ENCODE measurements at regions not wholly inside any gene's neighbourhood (a gene's known extent, or its start where the extent isn't known, plus 50 kb on each side); places are given as distances from the start of the nearest gene placed in this dataset.

DNA sequence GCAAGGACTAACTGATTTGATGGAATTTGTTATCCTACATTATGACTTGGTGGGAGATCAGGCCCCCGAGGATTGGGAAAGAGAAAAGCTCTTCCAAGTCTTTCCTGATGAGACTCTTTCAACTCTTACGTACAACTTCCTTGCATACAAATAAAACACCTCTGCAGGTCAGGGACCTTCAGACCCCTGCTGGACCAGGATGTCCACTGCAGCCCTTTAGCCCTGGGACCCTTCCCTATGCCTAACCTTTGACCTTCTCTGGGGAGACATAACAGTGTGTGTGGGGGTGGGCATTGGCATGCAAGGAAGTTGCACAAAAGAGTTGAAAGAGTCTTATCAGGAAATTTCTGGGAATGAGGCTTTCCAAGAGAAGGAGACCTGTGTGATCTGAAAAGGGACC lies 859.4 kb downstream of the TYW1 start:
- DNase-seq = no peak
- H3K9me3 ChIP-seq = no peaks in the 10 kb centered on the region
- H3K36me3 ChIP-seq = no peaks in the 10 kb centered on the region
- H3K4me1 ChIP-seq = no peaks in the 10 kb centered on the region
- no peaks in the 10 kb centered on the region for H3K27me3 ChIP-seq
- H3K4me3 ChIP-seq (replicated peaks in 1 of 3) = no peak overlapping the region
- 79 to 83% methylated on average over 2 of the region's 2 CpGs for WGBS, 2 donors
- intact Hi-C loops (cut with DNase I) = no loop called here
- no peak overlapping the region for H3K27ac ChIP-seq
- TF ChIP-seq POLR2A (IDR thresholded peaks at IDR 0.05) = no peak
- TF ChIP-seq, protein P1, sequence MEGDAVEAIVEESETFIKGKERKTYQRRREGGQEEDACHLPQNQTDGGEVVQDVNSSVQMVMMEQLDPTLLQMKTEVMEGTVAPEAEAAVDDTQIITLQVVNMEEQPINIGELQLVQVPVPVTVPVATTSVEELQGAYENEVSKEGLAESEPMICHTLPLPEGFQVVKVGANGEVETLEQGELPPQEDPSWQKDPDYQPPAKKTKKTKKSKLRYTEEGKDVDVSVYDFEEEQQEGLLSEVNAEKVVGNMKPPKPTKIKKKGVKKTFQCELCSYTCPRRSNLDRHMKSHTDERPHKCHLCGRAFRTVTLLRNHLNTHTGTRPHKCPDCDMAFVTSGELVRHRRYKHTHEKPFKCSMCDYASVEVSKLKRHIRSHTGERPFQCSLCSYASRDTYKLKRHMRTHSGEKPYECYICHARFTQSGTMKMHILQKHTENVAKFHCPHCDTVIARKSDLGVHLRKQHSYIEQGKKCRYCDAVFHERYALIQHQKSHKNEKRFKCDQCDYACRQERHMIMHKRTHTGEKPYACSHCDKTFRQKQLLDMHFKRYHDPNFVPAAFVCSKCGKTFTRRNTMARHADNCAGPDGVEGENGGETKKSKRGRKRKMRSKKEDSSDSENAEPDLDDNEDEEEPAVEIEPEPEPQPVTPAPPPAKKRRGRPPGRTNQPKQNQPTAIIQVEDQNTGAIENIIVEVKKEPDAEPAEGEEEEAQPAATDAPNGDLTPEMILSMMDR (IDR thresholded peaks at IDR 0.05) = no peak

DNA sequence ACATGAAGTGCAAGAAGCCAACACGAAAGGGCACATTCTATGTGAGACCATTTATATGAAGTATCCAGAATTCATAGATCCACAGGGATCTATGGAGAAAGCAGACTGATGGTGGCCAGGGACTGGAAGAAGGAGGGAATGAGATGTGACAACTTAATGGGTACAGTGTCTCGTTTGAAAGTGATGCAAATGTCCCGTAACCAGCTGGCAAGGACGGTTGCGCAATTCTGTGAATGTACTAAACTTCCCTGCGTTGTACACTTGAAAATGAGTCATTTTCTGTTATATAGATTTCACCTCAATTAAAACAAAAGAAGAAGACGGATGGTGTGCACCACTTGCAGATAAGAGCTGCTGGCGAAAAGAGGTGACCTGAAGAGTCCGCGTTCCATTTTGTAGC lies 861.1 kb downstream of the TYW1 start:
- no peak for DNase-seq
- Histone ChIP-seq H3K27ac (no peak overlapping the region), H3K4me1 (no peaks in the 10 kb centered on the region), H3K4me3 (replicated peaks in 1 of 3) (no peak overlapping the region), H3K27me3 (no peaks in the 10 kb centered on the region), H3K9me3 (no peaks in the 10 kb centered on the region), H3K36me3 (no peaks in the 10 kb centered on the region)
- intact Hi-C loops (cut with DNase I) = no loop called here
- TF ChIP-seq POLR2A (IDR thresholded peaks at IDR 0.05) = no peak
- TF ChIP-seq, protein P1 (IDR thresholded peaks at IDR 0.05) = no peak
- WGBS, 2 donors = 83 to 86% methylated on average over 10 of the region's 10 CpGs

DNA sequence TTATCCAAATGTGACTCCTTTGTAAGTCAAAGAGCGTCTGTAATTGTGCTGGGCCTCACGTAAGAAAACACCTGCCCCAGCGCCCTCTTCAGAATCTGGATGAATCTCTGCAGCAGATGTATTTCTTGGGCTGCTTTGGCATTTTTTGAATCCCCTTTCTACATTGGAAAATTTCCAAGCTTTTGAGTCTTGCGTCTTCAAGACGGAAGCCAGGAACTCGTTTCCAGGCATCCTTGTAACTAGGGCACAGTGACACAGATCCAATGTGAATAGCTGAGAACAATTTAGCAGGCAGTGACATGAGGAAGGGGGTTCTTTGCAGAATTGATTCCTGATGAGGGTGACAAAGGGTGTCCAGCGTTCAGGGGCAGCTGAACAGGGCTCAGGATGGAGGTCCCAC lies 862.3 kb downstream of the TYW1 start:
- intact Hi-C loops (cut with DNase I) = no loop called here
- DNase-seq = no peak
- H3K4me1 ChIP-seq = no peaks in the 10 kb centered on the region
- TF ChIP-seq, protein P1 (IDR thresholded peaks at IDR 0.05) = no peak
- no peak for TF ChIP-seq POLR2A (IDR thresholded peaks at IDR 0.05)
- no peak overlapping the region for H3K27ac ChIP-seq
- no peaks in the 10 kb centered on the region for H3K27me3 ChIP-seq
- WGBS, 2 donors = 45% methylated on average over 7 of the region's 7 CpGs
- no peak overlapping the region for H3K4me3 ChIP-seq (replicated peaks in 1 of 3)
- no peaks in the 10 kb centered on the region for H3K9me3 ChIP-seq
- no peaks in the 10 kb centered on the region for H3K36me3 ChIP-seq

DNA sequence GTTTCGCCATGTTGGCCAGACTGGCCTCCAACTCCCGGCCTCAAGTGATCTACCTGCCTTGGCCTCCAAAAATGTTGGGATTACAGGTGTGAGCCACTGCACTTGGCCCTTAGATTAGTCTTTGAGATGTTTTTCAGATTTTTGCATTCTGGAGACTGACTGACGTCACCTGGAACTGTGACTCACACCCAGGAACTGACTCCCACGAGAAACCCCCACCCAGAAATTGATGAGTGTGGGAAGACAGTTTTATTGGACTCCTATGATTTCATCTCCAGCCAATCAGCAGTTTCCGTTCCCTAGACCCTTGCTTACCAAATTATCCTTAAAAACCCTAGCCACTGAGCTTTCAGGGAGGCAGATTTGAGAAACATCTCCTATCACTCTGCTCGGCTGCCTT lies 867.3 kb downstream of the TYW1 start:
- H3K27me3 ChIP-seq = no peaks in the 10 kb centered on the region
- no peaks in the 10 kb centered on the region for H3K9me3 ChIP-seq
- WGBS, 2 donors = 79 to 83% methylated on average over 6 of the region's 6 CpGs
- intact Hi-C loops (cut with DNase I) = no loop called here
- DNase-seq = no peak
- H3K4me1 ChIP-seq = no peaks in the 10 kb centered on the region
- H3K36me3 ChIP-seq = no peaks in the 10 kb centered on the region
- no peak overlapping the region for H3K4me3 ChIP-seq (replicated peaks in 1 of 3)
- no peak overlapping the region for H3K27ac ChIP-seq
- TF ChIP-seq, protein P1 (IDR thresholded peaks at IDR 0.05) = no peak
- TF ChIP-seq POLR2A (IDR thresholded peaks at IDR 0.05) = no peak

DNA sequence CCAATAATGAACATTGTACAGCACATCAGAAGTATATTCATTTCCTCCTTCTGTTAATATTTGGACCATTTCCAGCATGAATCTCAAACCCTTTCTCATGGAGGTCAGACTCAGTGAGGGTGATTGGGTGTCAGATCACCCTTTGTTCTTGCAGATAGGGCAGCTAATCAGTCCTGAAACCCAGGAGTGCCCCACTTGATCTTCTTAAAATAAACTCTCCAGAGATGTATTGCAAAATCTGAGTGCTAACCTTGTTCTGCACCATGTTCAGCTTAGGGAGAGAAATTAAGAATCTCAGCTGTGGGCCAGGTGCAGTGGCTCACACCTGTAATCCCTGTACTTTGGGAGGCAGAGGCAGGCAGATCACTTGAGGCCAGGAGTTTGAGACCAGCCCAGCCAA lies 869.4 kb downstream of the TYW1 start:
- TF ChIP-seq, protein P1 (IDR thresholded peaks at IDR 0.05) = no peak
- no peak for TF ChIP-seq POLR2A (IDR thresholded peaks at IDR 0.05)
- intact Hi-C loops (cut with DNase I) = no loop called here
- DNase-seq = no peak

More for the DNA sequence above, 869.4 kb downstream of the TYW1 start:
- Histone ChIP-seq H3K4me3 (replicated peaks in 1 of 3) (no peak overlapping the region), H3K27ac (no peak overlapping the region), H3K27me3 (no peaks in the 10 kb centered on the region), H3K4me1 (no peaks in the 10 kb centered on the region), H3K36me3 (no peaks in the 10 kb centered on the region), H3K9me3 (no peaks in the 10 kb centered on the region)
